ENCODE measurements at regions not wholly inside any gene's neighbourhood (a gene's known extent, or its start where the extent isn't known, plus 50 kb on each side); places are given as distances from the start of the nearest gene placed in this dataset.

GRCh38 chr4:110978761-110979160 lies 355.9 kb upstream of the PITX2 start:
- no peak for TF ChIP-seq CTCF (IDR thresholded peaks at IDR 0.05)
- TF ChIP-seq POLR2AphosphoS5 (IDR thresholded peaks at IDR 0.05; ENCODE audit: low read depth, low read length): no peak
